GM04504 (cell line): ENCODE measurements at regions not wholly inside any gene's neighbourhood (a gene's known extent, or its start where the extent isn't known, plus 50 kb on each side); places are given as distances from the start of the nearest gene placed in this dataset.
"Not testable (repeated sequence)": the region's sequence is repeated elsewhere in the genome, so short reads cannot be mapped to it uniquely, and the experiment has no call there.

Experiments
- DNase-seq: peaks from one replicate; pipeline ENCODE4 v3.0.0-alpha.2; 2012; ENCODE audit warnings: low read depth

DNA sequence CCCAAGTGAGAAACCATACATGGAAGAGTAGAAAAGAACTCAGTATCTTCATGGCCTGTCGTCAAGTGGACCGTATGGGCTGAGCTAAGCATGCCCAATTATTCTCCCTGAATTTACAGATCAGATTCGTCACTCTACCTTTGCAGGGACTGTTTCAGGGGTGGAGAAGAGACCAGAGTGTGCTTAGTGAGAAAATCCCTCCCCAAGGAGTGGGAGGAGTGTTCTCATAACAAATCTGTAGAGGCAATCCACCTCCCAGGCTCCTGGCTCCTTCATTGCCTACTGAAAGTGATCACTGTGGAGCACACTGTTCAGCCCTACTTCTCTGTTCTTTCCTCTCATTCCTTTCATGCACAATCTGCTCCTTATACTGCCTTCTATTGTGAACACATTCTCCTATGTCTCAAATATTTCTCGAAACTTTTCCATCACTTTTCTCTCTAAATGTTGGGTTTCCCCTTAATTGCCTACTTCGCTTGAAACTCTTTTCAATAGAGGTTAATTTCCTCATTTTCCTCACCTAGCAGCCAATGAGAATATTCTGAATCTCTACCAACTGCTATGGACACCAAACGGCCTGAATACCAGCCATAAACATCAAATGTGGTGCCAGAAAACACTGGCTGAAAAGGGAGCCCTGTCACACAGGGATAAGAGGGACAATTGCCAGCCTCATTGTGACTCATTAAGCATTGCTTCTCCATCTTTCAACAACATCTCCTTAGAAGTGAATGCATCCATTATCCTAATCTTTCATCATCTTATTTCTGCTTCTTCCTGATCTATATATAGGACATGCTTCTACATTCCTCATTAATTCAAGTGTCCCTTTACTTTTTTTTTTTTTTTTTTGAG lies 398.3 kb downstream of the UTRN start:
- DNase-seq, result peak; percentile 36

DNA sequence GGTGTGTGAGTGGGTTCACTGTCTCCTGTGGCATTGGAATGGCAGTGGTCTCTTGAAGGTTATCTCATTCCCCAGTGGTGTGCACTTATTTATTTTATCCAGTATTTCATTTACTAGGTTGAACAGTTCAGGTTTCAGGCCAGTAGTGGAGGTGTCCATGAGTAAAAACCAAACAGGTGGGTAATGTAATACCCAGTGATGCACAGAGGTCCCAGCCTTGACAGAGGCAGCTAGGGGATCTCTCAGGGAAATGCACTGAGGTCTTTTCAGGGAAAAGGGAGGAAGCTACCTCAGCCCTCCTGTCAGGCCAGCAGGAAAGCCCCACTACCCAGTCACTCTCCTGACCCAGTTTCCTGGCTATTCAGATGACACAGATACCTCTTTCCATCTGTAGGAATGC lies 403.6 kb downstream of the UTRN start:
- DNase-seq, result no peak

DNA sequence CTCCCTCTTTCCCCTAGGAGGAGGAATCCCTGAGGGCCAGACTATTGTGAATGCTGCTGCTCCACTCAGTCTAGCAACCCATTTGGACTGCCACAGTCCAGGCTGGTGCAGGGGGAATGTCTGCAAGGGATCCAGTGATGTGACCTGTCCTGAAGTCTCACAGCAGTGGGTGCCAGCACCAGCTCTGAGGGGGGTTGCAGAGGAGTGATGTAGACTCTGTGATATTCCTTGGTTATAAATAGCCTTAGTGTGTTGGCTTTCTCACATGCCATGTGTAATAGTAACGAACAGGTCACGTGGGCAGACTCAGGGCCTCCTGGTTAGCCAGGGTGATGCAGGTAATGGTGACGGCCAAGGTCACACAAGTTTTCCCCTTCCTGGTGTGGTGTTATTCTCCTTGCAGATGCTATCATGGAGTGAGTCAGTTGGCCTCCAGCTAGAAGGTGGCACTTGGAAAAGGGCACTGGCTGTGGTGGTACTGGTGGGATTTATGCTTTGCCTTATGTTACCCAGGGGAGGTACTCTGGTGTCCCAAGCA lies 404.4 kb downstream of the UTRN start:
- DNase-seq, result no peak

- DNase-seq, result no peak
Measured at GRCh38 chr6:144690133-144690532, 405.0 kb downstream of the UTRN start.

GRCh38 chr6:144690666-144691065 lies 405.5 kb downstream of the UTRN start:
- no peak for DNase-seq

DNA sequence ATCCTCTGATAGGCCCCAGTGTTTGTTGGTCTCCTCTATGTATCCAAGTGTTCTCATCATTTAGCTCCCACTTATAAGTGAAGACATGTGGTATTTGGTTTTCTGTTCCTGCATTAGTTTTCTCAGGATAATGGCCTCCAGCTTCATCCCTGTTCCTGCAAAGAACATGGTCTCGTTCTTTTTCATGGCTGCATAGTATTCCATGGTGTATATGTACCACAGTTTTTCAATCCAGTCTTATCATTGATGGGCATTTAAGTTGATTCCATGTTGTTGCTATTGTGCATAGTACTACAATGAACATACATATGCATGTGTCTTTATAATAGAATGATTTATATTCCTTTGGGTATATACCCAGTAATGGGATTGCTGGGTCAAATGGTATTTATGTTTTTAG lies 406.9 kb downstream of the UTRN start:
- not testable (repeated sequence) for DNase-seq

GRCh38 chr6:144695858-144696533 lies 410.9 kb downstream of the UTRN start:
- no peak for DNase-seq

- no peak for DNase-seq
Measured at GRCh38 chr6:144696610-144697368, 411.7 kb downstream of the UTRN start.

DNA sequence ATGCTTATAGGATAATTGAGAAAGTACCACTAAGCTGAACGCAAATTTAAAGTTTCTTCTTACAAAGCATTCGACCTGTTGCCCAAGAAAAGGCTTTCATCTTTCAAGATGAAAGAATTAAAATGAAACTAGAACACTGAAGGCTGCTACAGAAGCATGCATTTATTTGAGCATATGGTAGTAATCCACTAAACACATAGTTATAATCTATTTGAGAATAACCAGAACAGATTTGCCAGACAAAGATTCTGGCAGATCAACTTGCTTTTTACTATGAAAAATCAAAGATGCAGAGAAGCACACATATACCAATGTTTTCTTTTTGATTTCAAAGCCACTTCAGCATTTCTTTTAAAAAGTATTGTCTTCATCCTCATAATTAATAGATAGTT lies 412.2 kb downstream of the UTRN start:
- no peak for DNase-seq

DNA sequence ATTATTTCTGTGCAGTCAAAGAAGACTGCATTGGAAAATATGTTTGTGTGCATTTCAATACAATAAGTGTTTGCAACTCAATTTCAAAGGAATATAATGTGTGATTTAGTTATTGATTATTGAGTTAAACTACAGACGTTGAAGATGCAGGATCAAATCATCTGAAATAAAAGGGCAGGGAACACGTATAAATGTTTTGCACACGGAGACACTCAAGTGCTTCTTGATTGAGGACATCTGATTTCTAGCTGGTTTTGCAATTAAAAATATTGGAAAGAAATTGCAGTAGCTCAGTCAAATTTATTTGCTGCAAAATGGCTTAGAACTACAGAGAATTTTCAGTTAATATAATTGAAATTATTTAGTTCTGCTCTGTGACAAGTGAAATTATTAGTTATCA lies 412.7 kb downstream of the UTRN start:
- DNase-seq, result no peak

- DNase-seq, result no peak
Measured at GRCh38 chr6:144702781-144703180, 417.6 kb downstream of the UTRN start.

- peak; percentile 79 for DNase-seq
Measured at GRCh38 chr6:144710207-144710606, 425.1 kb downstream of the UTRN start.

GRCh38 chr6:144711661-144712060 lies 426.5 kb downstream of the UTRN start:
- no peak for DNase-seq

GRCh38 chr6:144712541-144712940 lies 427.4 kb downstream of the UTRN start:
- DNase-seq, result peak; percentile 42

GRCh38 chr6:144714021-144714712 lies 429.0 kb downstream of the UTRN start:
- no peak for DNase-seq

DNA sequence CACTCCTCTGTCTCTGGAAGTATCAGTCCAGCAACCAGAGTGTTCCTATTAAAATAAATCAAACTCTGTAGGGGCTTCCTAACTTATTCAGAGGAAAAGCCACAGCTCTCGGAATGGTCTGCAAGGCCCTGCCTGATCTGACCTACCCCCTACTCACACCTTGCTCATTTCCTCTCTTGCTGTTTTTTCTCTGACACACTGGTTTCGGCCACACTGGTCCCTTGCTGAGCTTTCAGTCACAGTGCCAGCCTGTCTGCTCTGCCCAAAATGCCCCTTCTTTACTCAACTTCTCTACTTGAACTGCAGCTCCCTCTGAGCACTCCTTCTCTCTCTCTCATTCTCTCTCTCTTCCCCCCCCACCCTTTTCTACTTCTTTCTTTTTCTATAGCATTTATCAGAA lies 430.2 kb downstream of the UTRN start:
- no peak for DNase-seq

DNA sequence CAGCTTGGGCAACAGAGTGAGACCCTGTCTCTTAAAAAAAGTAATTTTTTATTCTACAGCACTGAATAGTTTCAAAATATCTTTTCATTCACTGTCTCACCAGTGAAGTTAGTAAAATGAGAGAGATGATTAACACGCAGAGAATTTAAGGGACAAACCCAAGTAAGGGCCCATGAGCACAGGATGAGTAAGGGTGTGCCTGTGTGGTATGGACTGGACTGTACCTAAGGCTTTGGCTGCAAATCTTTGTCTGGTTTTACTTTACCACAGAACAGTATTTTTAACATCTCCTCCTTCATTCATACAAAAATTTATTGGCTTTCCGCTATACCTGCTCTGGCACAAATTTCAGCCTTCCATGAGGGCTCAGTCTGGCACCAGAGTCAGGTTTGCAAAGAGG lies 433.3 kb downstream of the UTRN start:
- DNase-seq, result peak; percentile 8

- no peak for DNase-seq
Measured at GRCh38 chr6:144721232-144721631, 436.1 kb downstream of the UTRN start.

- DNase-seq, result no peak
Measured at GRCh38 chr6:144722154-144722737, 437.1 kb downstream of the UTRN start.

GRCh38 chr6:144722925-144723324 lies 437.8 kb downstream of the UTRN start:
- no peak for DNase-seq

DNA sequence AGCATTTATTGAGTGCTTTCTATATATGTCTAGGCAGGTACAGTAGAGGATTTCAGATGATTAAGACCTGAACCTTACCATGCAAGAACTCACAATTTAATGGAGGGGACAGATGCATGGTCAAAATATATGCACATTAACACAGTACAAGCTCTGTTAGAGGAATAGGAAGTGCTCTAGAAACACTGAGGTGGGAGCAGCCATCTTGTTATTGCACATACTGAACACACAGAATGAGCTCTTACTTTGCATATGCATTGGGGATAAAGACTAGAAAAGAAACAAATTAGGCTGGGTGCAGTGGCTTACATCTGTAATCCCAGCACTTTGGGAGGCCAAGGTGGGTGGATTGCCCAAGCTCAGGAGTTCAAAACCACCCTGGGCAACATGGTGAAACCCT lies 438.3 kb downstream of the UTRN start:
- no peak for DNase-seq

DNA sequence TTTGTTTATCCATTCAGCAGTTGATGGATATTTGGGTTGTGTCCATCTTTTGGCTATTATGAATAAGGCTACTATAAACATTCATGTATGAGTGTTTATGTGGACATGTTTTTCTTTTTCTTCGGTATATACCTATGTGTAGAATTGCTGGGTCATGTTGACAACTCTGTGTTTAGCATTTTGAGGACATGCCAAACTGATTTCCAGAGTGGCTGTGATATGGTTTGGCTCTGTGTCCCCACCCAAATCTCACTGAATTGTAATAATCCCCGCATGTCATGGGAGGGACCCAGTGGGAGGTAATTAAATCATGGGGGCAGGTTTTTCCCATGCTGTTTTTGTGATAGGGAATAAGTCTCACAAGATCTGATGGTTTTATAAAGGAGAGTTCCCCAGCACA lies 439.7 kb downstream of the UTRN start:
- DNase-seq, result no peak
